ENCODE measurements at regions not wholly inside any gene's neighbourhood (a gene's known extent, or its start where the extent isn't known, plus 50 kb on each side); places are given as distances from the start of the nearest gene placed in this dataset.

GRCh38 chr4:35106091-35106734, 1138.1 kb downstream of the ARAP2 start:
- DNase-seq (ENCODE audit: low read depth, low spot score) (no peak), ATAC-seq (no peak)
- Histone ChIP-seq H3K27me3 (ENCODE audit: insufficient read depth, low read length) (no peaks in the 10 kb centered on the region), H3K36me3 (ENCODE audit: control insufficient read depth in 1 of 2, insufficient read depth in 2 of 2, low read length in 2 of 2) (no peaks in the 10 kb centered on the region), H3K9ac (ENCODE audit: low read length) (no peak overlapping the region), H3K27ac (ENCODE audit: low read depth, low read length) (no peak overlapping the region), H2AFZ (ENCODE audit: low read depth, low read length, poor library complexity, severe bottlenecking) (no peak overlapping the region), H3K4me1 (ENCODE audit: control insufficient read depth in 1 of 2, insufficient read depth in 2 of 2, low read length in 2 of 2) (no peaks in the 10 kb centered on the region), H3K79me2 (ENCODE audit: insufficient read depth, low read length) (no peaks in the 10 kb centered on the region), H3K9me2 (ENCODE audit: insufficient read depth) (no peaks in the 10 kb centered on the region), H4K20me1 (ENCODE audit: insufficient read depth) (no peaks in the 10 kb centered on the region), H3K9me3 (ENCODE audit: control insufficient read depth in 1 of 2, insufficient read depth in 1 of 2, low read depth in 1 of 2, low read length in 2 of 2) (no peaks in the 10 kb centered on the region), H3K4me3 (replicated peaks in 1 of 2; ENCODE audit: low read depth in 1 of 2, low read length in 2 of 2) (no peak overlapping the region), H3K4me2 (ENCODE audit: low read length) (no peak overlapping the region)
- TF ChIP-seq RAD21 (IDR thresholded peaks at IDR 0.05; ENCODE audit: low read depth) (no peak), ZNF274 (IDR thresholded peaks at IDR 0.05; ENCODE audit: low read depth, low read length) (no peak), EGR1 (IDR thresholded peaks at IDR 0.05; ENCODE audit: low read depth) (no peak), SIN3A (IDR thresholded peaks at IDR 0.05; ENCODE audit: low read depth) (no peak), EZH2 (IDR thresholded peaks at IDR 0.05) (no peak), CEBPB (IDR thresholded peaks at IDR 0.05; ENCODE audit: low read depth) (no peak), POLR2A (IDR thresholded peaks at IDR 0.05; ENCODE audit: borderline replicate concordance, extremely low read depth, insufficient read depth, insufficient read length) (no peak), SRF (IDR thresholded peaks at IDR 0.05; ENCODE audit: low read depth) (no peak), CTCF (IDR thresholded peaks at IDR 0.05 in 2 of 3, conservative IDR thresholded peaks at IDR 0.05 in 1 of 3; ENCODE audit: borderline replicate concordance in 1 of 3, insufficient read depth in 1 of 3, low read depth in 2 of 3, low read length in 2 of 3) (no peak), REST (IDR thresholded peaks at IDR 0.05; ENCODE audit: low read depth) (no peak), TCF7L2 (IDR thresholded peaks at IDR 0.05; ENCODE audit: borderline replicate concordance, extremely low read depth, insufficient read depth, insufficient read length) (no peak), CBX3 (IDR thresholded peaks at IDR 0.05; ENCODE audit: low read depth) (no peak), ZFX (IDR thresholded peaks at IDR 0.05) (no peak), JUND (IDR thresholded peaks at IDR 0.05) (no peak), ATF3 (IDR thresholded peaks at IDR 0.05) (no peak), MAX (IDR thresholded peaks at IDR 0.05) (no peak), POLR2AphosphoS5 (IDR thresholded peaks at IDR 0.05; ENCODE audit: low read depth, low read length) (no peak), ZBTB33 (IDR thresholded peaks at IDR 0.05; ENCODE audit: extremely low read depth, insufficient replicate concordance, low read length) (no peak), EZH2phosphoT487 (IDR thresholded peaks at IDR 0.05; ENCODE audit: borderline replicate concordance) (no peak)
- ChIA-PET CTCF (no interaction called here), POLR2A (no interaction called here), RAD21 (ENCODE audit: low non-redundant PET in 1 of 2, low total read pairs in 2 of 2, uncharacterized antibody in 2 of 2, unreplicated experiment in 2 of 2) (no interaction called here)
- intact Hi-C loops (cut with micrococcal nuclease), result no loop called here
- BruUV-seq (replicated peaks), result no TSS peak

Measured in HCT116 (cell line).